CD4-positive, CD25-positive, alpha-beta regulatory T cell (primary cell): ENCODE measurements at regions not wholly inside any gene's neighbourhood (a gene's known extent, or its start where the extent isn't known, plus 50 kb on each side); places are given as distances from the start of the nearest gene placed in this dataset.

Source experiments
- ATAC-seq, 2 donors: fragments of 150-1000 bp; cut with Tn5 transposase; one replicate each; pipeline ENCODE4 v1.10.0; 2021; ENCODE audit warnings: low read depth in 2 of 2, moderate number of reproducible peaks in 2 of 2, moderate library complexity in 1 of 2
- DNase-seq, 3 donors: peaks; one replicate each; pipeline versions ENCODE4 v3.0.0 to v3.0.0-alpha.2; 2012 to 2022; ENCODE audit warnings: mixed read lengths in 1 of 3
- H3K27ac ChIP-seq: one replicate; pipeline ENCODE4 v1.7.0; 2013; ENCODE audit warnings: mild to moderate bottlenecking, low read length; ENCODE audit not compliant: insufficient read depth, poor library complexity, severe bottlenecking
- H3K27me3 ChIP-seq: one replicate; pipeline ENCODE4 v1.7.0; 2013; ENCODE audit warnings: low read length; ENCODE audit not compliant: control insufficient read depth, insufficient read depth
- H3K36me3 ChIP-seq: one replicate; pipeline ENCODE4 v1.7.0; 2013; ENCODE audit warnings: mild to moderate bottlenecking, low read length, moderate library complexity; ENCODE audit not compliant: control insufficient read depth, insufficient read depth
- H3K4me1 ChIP-seq: 2 replicates; pipeline ENCODE4 v1.7.0; 2013; ENCODE audit warnings: mild to moderate bottlenecking, low read length; ENCODE audit not compliant: insufficient read depth, control insufficient read depth, poor library complexity, severe bottlenecking
- H3K4me3 ChIP-seq: one replicate; pipeline ENCODE4 v1.7.0; 2013; ENCODE audit warnings: low read depth, mild to moderate bottlenecking, low read length, moderate library complexity
- H3K9me3 ChIP-seq, 2 experiments: 1 replicate in 1 of 2; 2 replicates in 1 of 2; pipeline ENCODE4 v1.7.0; 2013; ENCODE audit warnings: low read length in 2 of 2, mild to moderate bottlenecking in 1 of 2, moderate library complexity in 1 of 2; ENCODE audit not compliant: control insufficient read depth in 2 of 2
- H3K27ac Mint-ChIP-seq, 3 donors: one replicate each; pipeline ENCODE4 v1.8.0; 2020 to 2022; ENCODE audit warnings: mild to moderate bottlenecking in 3 of 3, mixed read lengths in 3 of 3, moderate library complexity in 2 of 3
- H3K27me3 Mint-ChIP-seq: one replicate; pipeline ENCODE4 v1.8.0; 2022; ENCODE audit warnings: mild to moderate bottlenecking, mixed read lengths
- H3K36me3 Mint-ChIP-seq: one replicate; pipeline ENCODE4 v1.8.0; 2020; ENCODE audit warnings: mixed read lengths
- H3K4me1 Mint-ChIP-seq, 4 donors: one replicate each; pipeline ENCODE4 v1.8.0; 2020 to 2022; ENCODE audit warnings: mixed read lengths in 4 of 4, mild to moderate bottlenecking in 1 of 4
- H3K4me3 Mint-ChIP-seq, 4 donors: one replicate each; pipeline ENCODE4 v1.8.0; 2020 to 2022; ENCODE audit warnings: mild to moderate bottlenecking in 4 of 4, mixed read lengths in 4 of 4, moderate library complexity in 3 of 4
- H3K9me3 Mint-ChIP-seq, 7 donors: one replicate each; pipeline ENCODE4 v1.8.0; 2020 to 2022; ENCODE audit warnings: mixed read lengths in 7 of 7, mild to moderate bottlenecking in 3 of 7, moderate library complexity in 2 of 7

DNA sequence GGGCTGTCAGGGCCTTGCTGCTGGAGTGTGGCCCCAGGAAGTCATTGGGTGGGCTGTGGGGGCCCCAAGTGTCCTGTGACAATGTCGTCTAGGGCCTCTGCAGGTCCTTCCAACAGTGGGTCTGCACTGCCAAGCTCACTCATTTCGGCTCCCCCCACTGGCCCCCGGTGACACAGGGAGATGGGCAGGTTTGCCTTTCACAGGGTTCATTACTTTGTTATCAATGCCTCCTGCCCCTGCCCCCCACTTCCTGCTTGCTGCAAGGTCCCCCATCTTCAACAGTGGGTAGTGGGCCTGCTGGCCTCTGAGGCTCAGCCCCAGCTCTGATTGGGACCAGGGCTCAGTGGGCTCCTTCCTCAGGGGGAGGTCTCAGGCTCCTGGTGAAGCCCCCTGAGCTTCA is 149.8 kb downstream of the URI1 start:
- no peaks in the 10 kb centered on the region for H3K27me3 ChIP-seq
- Mint-ChIP-seq H3K4me3 (no peak overlapping the region), H3K27me3 (peaks cover 7% of the 10 kb centered on the region), H3K36me3 (no peaks in the 10 kb centered on the region), H3K4me1 (no peaks in the 10 kb centered on the region), H3K27ac (no peak overlapping the region), H3K9me3 (no peaks in the 10 kb centered on the region)
- H3K4me3 ChIP-seq: no peak overlapping the region
- H3K27ac ChIP-seq: no peak overlapping the region
- no peaks in the 10 kb centered on the region for H3K36me3 ChIP-seq
- no peaks in the 10 kb centered on the region for H3K4me1 ChIP-seq
- DNase-seq: no peak
- no peaks in the 10 kb centered on the region for H3K9me3 ChIP-seq
- ATAC-seq: no peak

DNA sequence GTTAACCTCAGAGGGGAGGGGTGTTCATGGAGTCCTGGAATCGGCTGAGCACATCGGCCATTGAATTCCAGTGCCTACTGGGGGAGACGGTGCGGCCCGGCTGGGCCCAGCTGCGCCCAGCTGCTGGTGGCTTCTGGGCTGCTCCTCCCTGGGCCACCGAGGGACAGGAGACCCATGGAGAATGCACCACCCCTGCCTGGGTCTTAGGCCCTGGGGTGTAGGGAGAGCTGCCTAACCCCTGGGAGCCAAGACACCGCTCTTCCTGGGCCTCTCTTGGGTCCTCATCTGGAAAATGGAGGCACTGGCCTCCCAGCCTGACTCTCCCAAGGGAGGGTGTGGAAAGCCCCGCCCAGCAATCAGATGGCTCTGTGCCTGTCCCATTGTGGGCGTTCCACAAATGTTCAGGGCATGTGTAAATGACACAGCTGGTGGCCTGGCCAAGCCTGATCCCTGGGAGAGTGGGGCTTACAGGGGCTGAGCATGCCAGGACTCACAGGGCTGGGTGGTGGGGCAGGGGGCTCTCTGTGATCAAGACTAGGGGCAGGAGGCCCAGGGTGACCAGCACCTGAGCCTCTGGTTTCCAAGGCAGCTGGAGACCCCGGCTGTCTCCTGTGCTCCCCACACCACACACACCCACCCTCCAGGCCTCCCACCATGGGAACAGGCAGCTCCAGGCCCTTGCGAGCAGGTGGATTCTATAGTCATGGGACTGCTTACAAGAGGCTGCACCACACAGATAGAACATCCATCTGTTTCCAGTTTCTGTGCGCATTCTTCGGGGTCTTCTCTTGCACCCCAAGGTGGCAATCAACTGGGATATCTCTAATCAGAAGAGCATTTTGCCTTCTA is 150.9 kb downstream of the URI1 start:
- Histone ChIP-seq H3K27ac (no peak overlapping the region), H3K4me3 (no peak overlapping the region), H3K4me1 (no peaks in the 10 kb centered on the region), H3K36me3 (no peaks in the 10 kb centered on the region), H3K9me3 (no peaks in the 10 kb centered on the region), H3K27me3 (no peaks in the 10 kb centered on the region)
- Mint-ChIP-seq H3K4me1 (no peaks in the 10 kb centered on the region), H3K36me3 (no peaks in the 10 kb centered on the region), H3K9me3 (no peaks in the 10 kb centered on the region), H3K27me3 (peaks cover 7% of the 10 kb centered on the region), H3K27ac (no peak overlapping the region), H3K4me3 (no peak overlapping the region)
- no peak for DNase-seq
- no peak for ATAC-seq

DNA sequence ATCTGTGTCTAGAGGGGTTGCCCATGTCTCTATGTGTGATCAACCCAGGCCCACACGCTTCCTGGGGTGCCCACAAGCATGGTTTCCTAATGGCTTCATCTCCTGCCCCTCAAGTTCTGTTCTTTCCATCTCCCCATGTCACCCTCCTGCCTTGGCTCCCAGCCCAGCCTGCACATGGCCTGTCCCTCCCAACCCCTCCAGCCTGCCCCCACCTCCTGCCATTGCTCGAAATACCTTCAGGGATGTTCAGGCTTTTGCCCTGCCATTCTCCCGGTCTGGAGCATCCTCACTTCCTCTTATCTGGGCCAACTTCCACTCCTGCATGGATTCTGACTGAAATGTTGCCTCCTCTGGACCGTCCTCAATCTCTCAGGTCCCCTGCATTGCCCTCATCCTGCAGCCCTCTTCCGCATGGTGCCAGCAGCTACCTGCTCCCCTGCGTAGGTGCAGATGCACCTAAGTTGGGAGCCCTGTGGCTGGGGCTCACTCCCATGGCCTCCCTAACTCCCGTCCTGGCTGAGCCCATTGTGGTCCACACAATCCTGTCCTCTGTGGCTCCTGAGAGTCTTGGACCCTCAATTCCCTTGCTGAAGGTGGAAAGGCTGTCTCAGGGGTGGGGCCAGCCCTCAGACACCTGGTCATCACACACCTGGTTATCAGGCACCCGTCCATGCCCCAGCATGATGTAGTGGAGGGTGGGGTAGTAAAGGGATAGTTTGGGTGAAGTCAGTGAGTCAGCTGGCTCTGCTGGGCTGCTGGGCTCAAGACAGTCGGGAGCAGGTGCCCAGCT is 152.1 kb downstream of the URI1 start:
- no peak overlapping the region for H3K27ac ChIP-seq
- Mint-ChIP-seq H3K4me1 (no peaks in the 10 kb centered on the region), H3K27ac (peak overlapping the region in 1 of 3 donors; percentile 53), H3K4me3 (no peak overlapping the region), H3K36me3 (no peaks in the 10 kb centered on the region), H3K9me3 (no peaks in the 10 kb centered on the region), H3K27me3 (peaks cover 7% of the 10 kb centered on the region)
- no peaks in the 10 kb centered on the region for H3K27me3 ChIP-seq
- no peak overlapping the region for H3K4me3 ChIP-seq
- no peaks in the 10 kb centered on the region for H3K4me1 ChIP-seq
- ATAC-seq: no peak
- DNase-seq: no peak
- no peaks in the 10 kb centered on the region for H3K36me3 ChIP-seq
- H3K9me3 ChIP-seq: no peaks in the 10 kb centered on the region

DNA sequence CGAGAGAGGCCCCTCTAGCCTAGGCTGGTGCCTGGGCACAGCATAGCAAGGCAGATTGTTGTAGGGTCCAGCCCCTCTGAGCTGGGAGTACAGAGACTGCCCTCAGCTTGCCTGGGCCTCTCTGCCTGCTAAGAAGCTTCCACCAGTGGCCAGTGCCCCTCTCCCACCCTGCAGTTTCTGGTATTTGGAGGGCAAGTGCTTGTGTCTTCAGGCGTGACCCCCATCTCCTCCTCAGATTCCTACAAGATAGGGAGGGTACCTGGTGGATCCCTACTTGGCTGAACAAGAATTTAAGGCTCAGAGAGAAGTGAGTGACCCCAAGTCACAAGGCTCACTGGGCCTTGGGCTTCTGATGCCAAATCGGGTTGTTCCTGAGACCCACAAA is 152.7 kb downstream of the URI1 start:
- no peaks in the 10 kb centered on the region for H3K4me1 ChIP-seq
- H3K4me3 ChIP-seq: no peak overlapping the region
- H3K9me3 ChIP-seq: no peaks in the 10 kb centered on the region
- H3K27ac ChIP-seq: no peak overlapping the region
- DNase-seq: no peak
- no peaks in the 10 kb centered on the region for H3K27me3 ChIP-seq
- no peaks in the 10 kb centered on the region for H3K4me1 Mint-ChIP-seq
- H3K27ac Mint-ChIP-seq: no peak overlapping the region
- ATAC-seq: no peak
- no peaks in the 10 kb centered on the region for H3K36me3 ChIP-seq
- H3K9me3 Mint-ChIP-seq: no peaks in the 10 kb centered on the region
- H3K36me3 Mint-ChIP-seq: no peaks in the 10 kb centered on the region
- H3K27me3 Mint-ChIP-seq: peaks cover 7% of the 10 kb centered on the region
- no peak overlapping the region for H3K4me3 Mint-ChIP-seq

DNA sequence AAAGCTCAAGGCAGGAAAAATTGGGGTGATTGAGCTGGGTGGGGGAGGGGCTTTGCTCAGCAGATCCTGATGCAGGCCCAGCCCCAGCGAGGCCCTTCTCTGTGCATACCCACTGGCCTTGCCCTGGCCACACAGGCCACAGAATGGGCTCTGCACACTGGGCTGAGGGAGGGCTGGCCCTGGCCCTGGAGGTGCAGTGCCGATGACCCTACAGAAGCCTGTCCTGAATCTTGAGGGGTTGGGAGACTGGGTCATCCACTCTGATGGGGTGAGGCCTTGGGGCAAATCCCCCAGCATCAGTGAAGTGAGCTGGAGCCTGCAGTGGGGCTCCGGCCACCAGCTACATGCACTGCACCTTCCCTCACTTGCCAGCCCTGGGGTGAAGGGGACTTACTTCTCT is 153.1 kb downstream of the URI1 start:
- Histone ChIP-seq H3K27ac (no peak overlapping the region), H3K27me3 (no peaks in the 10 kb centered on the region), H3K36me3 (no peaks in the 10 kb centered on the region), H3K4me3 (no peak overlapping the region), H3K9me3 (no peaks in the 10 kb centered on the region), H3K4me1 (no peaks in the 10 kb centered on the region)
- Mint-ChIP-seq H3K4me3 (no peak overlapping the region), H3K4me1 (no peaks in the 10 kb centered on the region), H3K27me3 (peaks cover 7% of the 10 kb centered on the region), H3K36me3 (no peaks in the 10 kb centered on the region), H3K27ac (no peak overlapping the region), H3K9me3 (peaks cover 0 to 2% (median 0%) of the 10 kb centered on the region in 7 donors)
- ATAC-seq: no peak
- no peak for DNase-seq

DNA sequence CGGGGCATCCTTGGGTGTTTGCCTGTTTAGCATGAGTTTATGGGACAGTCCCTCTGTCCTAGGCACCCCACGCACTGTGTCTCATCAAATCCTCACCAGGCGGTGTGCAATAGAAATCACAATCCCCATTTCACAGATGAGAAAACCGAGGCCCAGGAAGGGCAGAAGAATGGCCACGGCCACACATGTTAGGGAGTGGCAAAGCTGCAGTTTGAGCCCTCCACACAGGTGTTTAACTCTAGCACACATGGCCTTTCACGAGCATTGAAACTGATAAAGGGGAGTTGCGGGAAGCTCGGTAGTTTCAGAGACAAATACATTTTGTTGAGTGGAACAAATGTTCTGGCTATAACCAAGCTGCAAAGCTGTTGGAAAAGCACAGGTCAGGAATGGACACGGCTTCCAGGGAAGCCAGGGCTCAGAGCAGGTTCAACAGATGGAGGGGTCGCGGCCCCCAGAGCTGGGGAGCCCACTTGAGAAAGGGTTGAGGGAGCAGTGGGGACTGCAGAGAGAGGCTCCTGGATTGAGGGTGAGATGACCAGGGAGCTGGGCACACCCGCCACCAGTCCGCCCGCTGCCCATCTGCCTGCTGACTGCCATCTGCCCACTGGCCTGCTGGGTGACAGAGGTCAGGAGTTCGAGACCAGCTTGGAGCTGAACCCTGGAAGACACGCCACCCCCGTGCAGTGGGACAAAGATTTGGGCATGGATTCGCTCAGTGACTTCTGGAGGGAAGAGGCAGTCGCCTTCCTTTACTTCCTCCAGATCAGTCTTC is 154.7 kb downstream of the URI1 start:
- no peak overlapping the region for H3K27ac ChIP-seq
- H3K9me3 ChIP-seq: no peaks in the 10 kb centered on the region
- H3K4me1 ChIP-seq: no peaks in the 10 kb centered on the region
- H3K4me1 Mint-ChIP-seq: no peaks in the 10 kb centered on the region
- no peaks in the 10 kb centered on the region for H3K27me3 ChIP-seq
- no peak overlapping the region for H3K27ac Mint-ChIP-seq
- no peak overlapping the region for H3K4me3 ChIP-seq
- no peak overlapping the region for H3K4me3 Mint-ChIP-seq
- peaks cover 3% of the 10 kb centered on the region for H3K36me3 Mint-ChIP-seq
- H3K9me3 Mint-ChIP-seq: peaks cover 0 to 2% (median 0%) of the 10 kb centered on the region in 7 donors
- H3K27me3 Mint-ChIP-seq: peaks cover 7% of the 10 kb centered on the region
- H3K36me3 ChIP-seq: no peaks in the 10 kb centered on the region
- ATAC-seq: no peak
- no peak for DNase-seq

DNA sequence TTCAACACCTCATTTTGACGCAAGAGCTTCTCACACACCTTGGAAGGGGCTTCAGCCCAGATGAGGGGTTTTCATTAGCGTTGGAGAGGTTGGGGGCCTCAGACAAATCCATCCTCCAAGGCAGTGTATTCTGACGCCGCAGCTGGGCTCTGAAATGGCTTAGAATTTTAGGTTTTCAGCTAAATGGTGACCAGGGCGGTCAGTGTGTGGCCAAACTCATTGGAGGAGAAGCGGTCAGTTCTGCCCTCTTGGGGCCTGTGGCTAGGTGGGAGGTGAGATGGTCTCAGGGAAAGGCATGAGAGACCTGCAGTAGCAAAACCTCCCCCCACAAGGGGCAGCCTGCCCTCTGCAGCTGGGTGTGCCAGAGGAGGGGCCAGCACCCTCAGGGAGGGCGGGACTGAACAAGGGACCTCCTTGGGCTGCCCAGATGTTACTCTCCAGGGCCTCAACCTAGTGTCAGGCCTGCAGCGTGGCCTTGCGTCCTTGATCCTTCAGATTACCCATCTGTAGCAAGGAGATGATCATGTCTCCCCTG is 155.8 kb downstream of the URI1 start:
- H3K27ac Mint-ChIP-seq: no peak overlapping the region
- H3K36me3 Mint-ChIP-seq: peaks cover 3% of the 10 kb centered on the region
- H3K4me3 Mint-ChIP-seq: no peak overlapping the region
- H3K4me1 Mint-ChIP-seq: no peaks in the 10 kb centered on the region
- H3K9me3 Mint-ChIP-seq: peaks cover 0 to 2% (median 0%) of the 10 kb centered on the region in 7 donors
- Histone ChIP-seq H3K4me3 (no peak overlapping the region), H3K36me3 (no peaks in the 10 kb centered on the region), H3K9me3 (no peaks in the 10 kb centered on the region), H3K27ac (no peak overlapping the region), H3K27me3 (no peaks in the 10 kb centered on the region), H3K4me1 (no peaks in the 10 kb centered on the region)
- ATAC-seq (no peak), DNase-seq (no peak)
- peaks cover 7% of the 10 kb centered on the region for H3K27me3 Mint-ChIP-seq
